ENCODE measurements at regions not wholly inside any gene's neighbourhood (a gene's known extent, or its start where the extent isn't known, plus 50 kb on each side); places are given as distances from the start of the nearest gene placed in this dataset.

DNA sequence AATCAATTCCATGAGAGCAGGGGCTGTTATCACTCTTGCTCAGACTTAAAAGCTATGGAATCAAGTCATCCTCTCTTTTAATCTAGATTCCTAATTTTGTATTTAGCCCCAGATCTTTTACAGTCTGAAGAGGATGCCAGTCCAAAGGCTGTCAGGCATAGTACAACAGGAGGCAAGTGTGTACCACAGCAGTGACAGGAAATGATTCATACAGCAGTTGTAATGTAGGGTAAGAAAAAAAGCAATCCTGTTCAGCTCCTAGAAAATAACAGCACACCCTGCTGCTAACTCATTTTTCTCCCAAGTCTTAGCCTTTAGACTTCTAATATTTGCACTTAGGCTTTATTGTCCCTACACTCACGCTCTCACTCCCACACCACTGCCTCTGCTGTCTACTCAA, 127.8 kb upstream of the SYT4 start:
- Histone ChIP-seq H3K36me3 (ENCODE audit: insufficient read depth, low read length, poor library complexity, severe bottlenecking) (no peaks in the 10 kb centered on the region), H3K27me3 (replicated peaks; ENCODE audit: insufficient read depth, low read depth, low read length, poor library complexity) (no peaks in the 10 kb centered on the region), H3K9me3 (ENCODE audit: low read depth, low read length, poor library complexity, severe bottlenecking) (no peaks in the 10 kb centered on the region), H3K4me1 (ENCODE audit: insufficient read depth, low read length, poor library complexity, severe bottlenecking) (no peaks in the 10 kb centered on the region), H3K4me3 (ENCODE audit: low read depth, low read length, poor library complexity, severe bottlenecking) (no peak overlapping the region), H3K27ac (ENCODE audit: low read depth, low read length, poor library complexity, severe bottlenecking) (no peak overlapping the region)
- DNase-seq (ENCODE audit: low spot score) = peak; percentile 71
- no TSS peak for BruUV-seq (replicated peaks)
- intact Hi-C loops (cut with micrococcal nuclease; ENCODE audit: unreplicated experiment) = no loop called here
- ChIA-PET CTCF (interaction anchor here (1.4 kb wide), 1 partner anchor 16 kb away, joined by 6 read pairs; no protein-coding TSS in a partner anchor), POLR2A (ENCODE audit: low non-redundant PET) (no interaction called here)
- TF ChIP-seq EZH2 (IDR thresholded peaks at IDR 0.05; ENCODE audit: borderline replicate concordance, low read depth, low read length, poor library complexity, severe bottlenecking) = no peak
- TF ChIP-seq, protein P1, sequence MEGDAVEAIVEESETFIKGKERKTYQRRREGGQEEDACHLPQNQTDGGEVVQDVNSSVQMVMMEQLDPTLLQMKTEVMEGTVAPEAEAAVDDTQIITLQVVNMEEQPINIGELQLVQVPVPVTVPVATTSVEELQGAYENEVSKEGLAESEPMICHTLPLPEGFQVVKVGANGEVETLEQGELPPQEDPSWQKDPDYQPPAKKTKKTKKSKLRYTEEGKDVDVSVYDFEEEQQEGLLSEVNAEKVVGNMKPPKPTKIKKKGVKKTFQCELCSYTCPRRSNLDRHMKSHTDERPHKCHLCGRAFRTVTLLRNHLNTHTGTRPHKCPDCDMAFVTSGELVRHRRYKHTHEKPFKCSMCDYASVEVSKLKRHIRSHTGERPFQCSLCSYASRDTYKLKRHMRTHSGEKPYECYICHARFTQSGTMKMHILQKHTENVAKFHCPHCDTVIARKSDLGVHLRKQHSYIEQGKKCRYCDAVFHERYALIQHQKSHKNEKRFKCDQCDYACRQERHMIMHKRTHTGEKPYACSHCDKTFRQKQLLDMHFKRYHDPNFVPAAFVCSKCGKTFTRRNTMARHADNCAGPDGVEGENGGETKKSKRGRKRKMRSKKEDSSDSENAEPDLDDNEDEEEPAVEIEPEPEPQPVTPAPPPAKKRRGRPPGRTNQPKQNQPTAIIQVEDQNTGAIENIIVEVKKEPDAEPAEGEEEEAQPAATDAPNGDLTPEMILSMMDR (conservative IDR thresholded peaks at IDR 0.05; ENCODE audit: low read depth, low read length) = no peak

DNA sequence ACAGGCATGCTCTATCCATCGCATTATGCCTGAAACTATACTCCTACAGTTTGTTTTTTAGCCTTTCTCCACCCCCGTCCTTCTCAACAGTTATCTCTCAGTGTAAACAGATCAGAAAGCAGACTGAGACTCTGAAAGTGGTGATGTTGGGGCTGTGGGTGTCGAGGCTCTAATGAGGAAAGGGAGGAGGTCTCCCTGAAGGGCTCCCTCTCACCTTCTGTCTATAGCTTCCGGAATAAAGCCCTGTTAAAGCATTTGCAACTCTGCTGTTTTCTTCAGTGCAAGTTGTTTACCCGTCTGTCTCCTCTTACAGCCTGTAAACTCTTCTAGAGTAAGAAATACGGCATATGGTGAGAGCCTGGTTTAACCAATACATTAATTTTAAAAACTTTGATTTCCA, 136.7 kb upstream of the SYT4 start:
- no peak overlapping the region for H3K27ac ChIP-seq (ENCODE audit: low read depth, low read length, poor library complexity, severe bottlenecking)
- no TSS peak for BruUV-seq (replicated peaks)
- H3K4me1 ChIP-seq (ENCODE audit: insufficient read depth, low read length, poor library complexity, severe bottlenecking) = no peaks in the 10 kb centered on the region
- intact Hi-C loops (cut with micrococcal nuclease; ENCODE audit: unreplicated experiment) = no loop called here
- no peak overlapping the region for H3K4me3 ChIP-seq (ENCODE audit: low read depth, low read length, poor library complexity, severe bottlenecking)
- no peaks in the 10 kb centered on the region for H3K9me3 ChIP-seq (ENCODE audit: low read depth, low read length, poor library complexity, severe bottlenecking)
- no peak for DNase-seq (ENCODE audit: low spot score)
- TF ChIP-seq, protein P1 (conservative IDR thresholded peaks at IDR 0.05; ENCODE audit: low read depth, low read length) = no peak
- no peak for TF ChIP-seq EZH2 (IDR thresholded peaks at IDR 0.05; ENCODE audit: borderline replicate concordance, low read depth, low read length, poor library complexity, severe bottlenecking)
- no peaks in the 10 kb centered on the region for H3K36me3 ChIP-seq (ENCODE audit: insufficient read depth, low read length, poor library complexity, severe bottlenecking)
- H3K27me3 ChIP-seq (replicated peaks; ENCODE audit: insufficient read depth, low read depth, low read length, poor library complexity) = no peaks in the 10 kb centered on the region
- CTCF ChIA-PET = no interaction called here
- POLR2A ChIA-PET (ENCODE audit: low non-redundant PET) = no interaction called here

DNA sequence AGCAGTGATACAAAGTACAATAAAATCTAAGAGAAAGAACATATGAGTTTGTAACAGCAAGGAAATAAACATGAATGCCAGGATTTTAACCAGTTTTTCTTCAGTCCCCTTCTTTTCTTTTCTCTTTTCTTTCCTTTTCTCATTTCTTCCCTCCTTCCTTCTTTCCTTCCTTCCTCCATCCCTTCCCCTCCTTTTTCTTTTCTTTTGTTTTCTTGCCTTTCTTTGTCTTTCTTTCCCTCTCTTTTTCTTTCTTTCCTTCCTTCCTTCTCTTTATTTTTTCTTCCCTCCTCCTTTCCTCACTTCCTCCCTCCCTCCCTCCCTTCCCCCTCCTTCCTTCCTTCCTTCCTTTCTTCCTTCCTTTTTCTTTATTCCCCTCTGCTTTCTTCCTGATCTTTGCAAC, 142.8 kb upstream of the SYT4 start:
- Histone ChIP-seq H3K9me3 (ENCODE audit: low read depth, low read length, poor library complexity, severe bottlenecking) (no peaks in the 10 kb centered on the region), H3K27me3 (replicated peaks; ENCODE audit: insufficient read depth, low read depth, low read length, poor library complexity) (no peaks in the 10 kb centered on the region), H3K27ac (ENCODE audit: low read depth, low read length, poor library complexity, severe bottlenecking) (no peak overlapping the region), H3K4me1 (ENCODE audit: insufficient read depth, low read length, poor library complexity, severe bottlenecking) (no peaks in the 10 kb centered on the region), H3K36me3 (ENCODE audit: insufficient read depth, low read length, poor library complexity, severe bottlenecking) (no peaks in the 10 kb centered on the region), H3K4me3 (ENCODE audit: low read depth, low read length, poor library complexity, severe bottlenecking) (no peak overlapping the region)
- intact Hi-C loops (cut with micrococcal nuclease; ENCODE audit: unreplicated experiment) = no loop called here
- no peak for TF ChIP-seq EZH2 (IDR thresholded peaks at IDR 0.05; ENCODE audit: borderline replicate concordance, low read depth, low read length, poor library complexity, severe bottlenecking)
- TF ChIP-seq, protein P1 (conservative IDR thresholded peaks at IDR 0.05; ENCODE audit: low read depth, low read length) = no peak
- no peak for DNase-seq (ENCODE audit: low spot score)
- CTCF ChIA-PET = no interaction called here
- no TSS peak for BruUV-seq (replicated peaks)
- POLR2A ChIA-PET (ENCODE audit: low non-redundant PET) = no interaction called here

All from A673 (cell line).